GM12873 (cell line): ENCODE measurements at regions not wholly inside any gene's neighbourhood (a gene's known extent, or its start where the extent isn't known, plus 50 kb on each side); places are given as distances from the start of the nearest gene placed in this dataset.

ENCODE experiments used
- CTCF ChIP-seq: IDR thresholded peaks from 2 replicates; pipeline ENCODE4 v1.5.1; 2012; ENCODE audit warnings: low read depth, mild to moderate bottlenecking, moderate library complexity, low read length, control low read depth; ENCODE audit not compliant: insufficient read depth; ENCODE audit errors: missing control alignments

- TF ChIP-seq CTCF: no peak
Observed at GRCh38 chr7:16178585-16178984, 242.8 kb downstream of the CRPPA start.

- no peak for TF ChIP-seq CTCF
Observed at GRCh38 chr7:16178092-16178491, 243.2 kb downstream of the CRPPA start.

GRCh38 chr7:16174253-16174652 lies 247.1 kb downstream of the CRPPA start:
- no peak for TF ChIP-seq CTCF

GRCh38 chr7:16172366-16172765 lies 249.0 kb downstream of the CRPPA start:
- no peak for TF ChIP-seq CTCF

GRCh38 chr7:16171928-16172327 lies 249.4 kb downstream of the CRPPA start:
- TF ChIP-seq CTCF: no peak

GRCh38 chr7:16170671-16171070 lies 250.7 kb downstream of the CRPPA start:
- no peak for TF ChIP-seq CTCF

- TF ChIP-seq CTCF: no peak
Observed at GRCh38 chr7:16169537-16169936, 251.8 kb downstream of the CRPPA start.
